HL-60 (cell line): ENCODE measurements at regions not wholly inside any gene's neighbourhood (a gene's known extent, or its start where the extent isn't known, plus 50 kb on each side); places are given as distances from the start of the nearest gene placed in this dataset.

Source experiments
- DNase-seq, 2 experiments: peaks; one replicate each; pipeline ENCODE4 v3.0.0-alpha.2; 2010 to 2020; ENCODE audit warnings: low read depth in 1 of 2, low spot score in 1 of 2
- H3K27ac ChIP-seq: fragments of 250-450 bp; sonication (Bioruptor Pico); replicated peaks from 2 replicates; pipeline ENCODE4 v1.5.1; 2020; ENCODE audit warnings: mild to moderate bottlenecking, moderate library complexity
- H3K27me3 ChIP-seq: fragments of 250-450 bp; sonication (Bioruptor Pico); 2 replicates; pipeline ENCODE4 v1.5.1; 2021; ENCODE audit warnings: mild to moderate bottlenecking, moderate library complexity; ENCODE audit not compliant: insufficient read depth, poor library complexity, severe bottlenecking
- H3K4me3 ChIP-seq: replicated peaks from 2 replicates; pipeline ENCODE4 v1.5.1; 2011; ENCODE audit warnings: mild to moderate bottlenecking, control low read depth, low read length; ENCODE audit not compliant: insufficient read depth
- CTCF ChIP-seq: IDR thresholded peaks from one replicate; pipeline ENCODE4 v1.5.1; 2011; ENCODE audit warnings: low read length, control low read depth, inconsistent platforms; ENCODE audit not compliant: insufficient read depth
- GABPA ChIP-seq: IDR thresholded peaks from 2 replicates; pipeline ENCODE4 v1.6.1; 2012; ENCODE audit warnings: low read depth
- POLR2AphosphoS5 ChIP-seq: IDR thresholded peaks from 2 replicates; pipeline ENCODE4 v1.6.1; 2012; ENCODE audit warnings: low read depth
- REST ChIP-seq: IDR thresholded peaks from 2 replicates; pipeline ENCODE4 v1.6.1; 2012; ENCODE audit warnings: low read depth; ENCODE audit not compliant: insufficient replicate concordance
- SPI1 ChIP-seq: IDR thresholded peaks from 2 replicates; pipeline ENCODE4 v1.6.1; 2012; ENCODE audit warnings: low read depth, mild to moderate bottlenecking, borderline replicate concordance

- DNase-seq, result no peak
- H3K4me3 ChIP-seq, result no peak overlapping the region
- TF ChIP-seq SPI1, result no peak
- TF ChIP-seq CTCF, result no peak
- no peak for TF ChIP-seq REST
- TF ChIP-seq GABPA, result no peak
- no peak for TF ChIP-seq POLR2AphosphoS5
- no peak overlapping the region for H3K27ac ChIP-seq
- H3K27me3 ChIP-seq, result no peaks in the 10 kb centered on the region
Observed at GRCh38 chr9:32292611-32293010, 91.8 kb upstream of the ACO1 start.

GRCh38 chr9:32293091-32293490 lies 91.4 kb upstream of the ACO1 start:
- no peaks in the 10 kb centered on the region for H3K27me3 ChIP-seq
- no peak overlapping the region for H3K27ac ChIP-seq
- no peak for TF ChIP-seq GABPA
- TF ChIP-seq REST, result no peak
- TF ChIP-seq CTCF, result no peak
- no peak for TF ChIP-seq POLR2AphosphoS5
- TF ChIP-seq SPI1, result no peak
- H3K4me3 ChIP-seq, result no peak overlapping the region
- DNase-seq, result no peak

- H3K27ac ChIP-seq, result no peak overlapping the region
- no peak for DNase-seq
- TF ChIP-seq GABPA, result no peak
- TF ChIP-seq CTCF, result no peak
- no peak for TF ChIP-seq REST
- TF ChIP-seq POLR2AphosphoS5, result no peak
- TF ChIP-seq SPI1, result no peak
- no peaks in the 10 kb centered on the region for H3K27me3 ChIP-seq
- no peak overlapping the region for H3K4me3 ChIP-seq
Observed at GRCh38 chr9:32294106-32294505, 90.3 kb upstream of the ACO1 start.
